ENCODE measurements at regions not wholly inside any gene's neighbourhood (a gene's known extent, or its start where the extent isn't known, plus 50 kb on each side); places are given as distances from the start of the nearest gene placed in this dataset.

GRCh38 chr15:81819924-81820635 lies 225.7 kb downstream of the MEX3B start:
- TF ChIP-seq, protein P1, sequence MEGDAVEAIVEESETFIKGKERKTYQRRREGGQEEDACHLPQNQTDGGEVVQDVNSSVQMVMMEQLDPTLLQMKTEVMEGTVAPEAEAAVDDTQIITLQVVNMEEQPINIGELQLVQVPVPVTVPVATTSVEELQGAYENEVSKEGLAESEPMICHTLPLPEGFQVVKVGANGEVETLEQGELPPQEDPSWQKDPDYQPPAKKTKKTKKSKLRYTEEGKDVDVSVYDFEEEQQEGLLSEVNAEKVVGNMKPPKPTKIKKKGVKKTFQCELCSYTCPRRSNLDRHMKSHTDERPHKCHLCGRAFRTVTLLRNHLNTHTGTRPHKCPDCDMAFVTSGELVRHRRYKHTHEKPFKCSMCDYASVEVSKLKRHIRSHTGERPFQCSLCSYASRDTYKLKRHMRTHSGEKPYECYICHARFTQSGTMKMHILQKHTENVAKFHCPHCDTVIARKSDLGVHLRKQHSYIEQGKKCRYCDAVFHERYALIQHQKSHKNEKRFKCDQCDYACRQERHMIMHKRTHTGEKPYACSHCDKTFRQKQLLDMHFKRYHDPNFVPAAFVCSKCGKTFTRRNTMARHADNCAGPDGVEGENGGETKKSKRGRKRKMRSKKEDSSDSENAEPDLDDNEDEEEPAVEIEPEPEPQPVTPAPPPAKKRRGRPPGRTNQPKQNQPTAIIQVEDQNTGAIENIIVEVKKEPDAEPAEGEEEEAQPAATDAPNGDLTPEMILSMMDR (IDR thresholded peaks at IDR 0.05; ENCODE audit: low read depth, low read length): no peak
- no peak for TF ChIP-seq MYC (IDR thresholded peaks at IDR 0.05; ENCODE audit: low read depth, low read length)

All from NB4 (cell line).